A673 (cell line): ENCODE measurements at regions not wholly inside any gene's neighbourhood (a gene's known extent, or its start where the extent isn't known, plus 50 kb on each side); places are given as distances from the start of the nearest gene placed in this dataset.

Source experiments
- CTCF ChIP-seq: fragments of 300-800, 200-600 bp; sonication (generic); conservative IDR thresholded peaks from 2 replicates; pipeline ENCODE4 v1.5.1; 2017; ENCODE audit warnings: low read depth, mild to moderate bottlenecking, antibody characterized with exemption, low read length, moderate library complexity, mixed read lengths
- EZH2 ChIP-seq: fragments of 200-600 bp; sonication (generic); IDR thresholded peaks from 2 replicates; pipeline ENCODE4 v1.6.1; 2017; ENCODE audit warnings: borderline replicate concordance, low read depth, mild to moderate bottlenecking, mixed read lengths, antibody characterized with exemption, low read length; ENCODE audit not compliant: poor library complexity, severe bottlenecking

DNA sequence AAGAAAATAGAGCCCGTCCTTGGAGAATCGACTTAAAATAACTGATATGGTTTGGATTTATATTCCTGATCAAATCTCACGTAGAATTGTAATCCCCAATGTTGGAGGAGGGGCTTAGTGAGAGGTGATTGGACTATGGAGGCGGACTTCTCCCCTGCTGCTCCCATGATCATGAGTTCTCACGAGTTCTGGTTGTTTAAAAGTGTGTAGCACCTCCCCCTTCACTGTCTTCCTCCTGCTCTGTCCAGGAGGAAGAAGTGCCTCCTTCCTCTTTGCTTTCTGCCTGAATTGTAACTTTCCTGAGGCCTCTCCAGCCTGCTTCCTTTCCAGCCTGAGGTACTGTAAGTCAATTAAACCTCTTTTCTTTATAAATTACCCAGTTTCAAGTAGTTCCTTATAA is 529.2 kb downstream of the HAO1 start:
- no peak for TF ChIP-seq CTCF
- TF ChIP-seq EZH2, result no peak
